ENCODE measurements at regions not wholly inside any gene's neighbourhood (a gene's known extent, or its start where the extent isn't known, plus 50 kb on each side); places are given as distances from the start of the nearest gene placed in this dataset.

GRCh38 chr4:31557437-31557836, 837.3 kb downstream of the PCDH7 start:
- no peak overlapping the region for H3K4me3 ChIP-seq
- TF ChIP-seq POLR2A (IDR thresholded peaks at IDR 0.05) (no peak), CTCF (IDR thresholded peaks at IDR 0.05) (no peak), POLR2AphosphoS5 (IDR thresholded peaks at IDR 0.05) (no peak)
- intact Hi-C loops (cut with DNase I) = no loop called here
- 95% methylated on average over 2 of the region's 2 CpGs for WGBS
- H3K27me3 ChIP-seq (replicated peaks; ENCODE audit: insufficient read depth) = no peaks in the 10 kb centered on the region
- no peaks in the 10 kb centered on the region for H3K9me3 ChIP-seq
- no peak overlapping the region for H3K27ac ChIP-seq
- DNase-seq (ENCODE audit: low spot score) = no peak
- no peaks in the 10 kb centered on the region for H3K4me1 ChIP-seq (replicated peaks)
- no peaks in the 10 kb centered on the region for H3K36me3 ChIP-seq

GRCh38 chr4:31573554-31573953, 853.4 kb downstream of the PCDH7 start:
- DNase-seq (ENCODE audit: low spot score) = no peak
- WGBS = 81% methylated on average over 5 of the region's 5 CpGs

GRCh38 chr4:31575504-31575903, 855.3 kb downstream of the PCDH7 start:
- no peaks in the 10 kb centered on the region for H3K36me3 ChIP-seq
- no peak overlapping the region for H3K27ac ChIP-seq
- no peaks in the 10 kb centered on the region for H3K27me3 ChIP-seq (replicated peaks; ENCODE audit: insufficient read depth)
- H3K9me3 ChIP-seq = no peaks in the 10 kb centered on the region
- 59% methylated on average over 2 of the region's 2 CpGs for WGBS
- H3K4me1 ChIP-seq (replicated peaks) = no peaks in the 10 kb centered on the region
- H3K4me3 ChIP-seq = no peak overlapping the region
- intact Hi-C loops (cut with DNase I) = no loop called here
- DNase-seq (ENCODE audit: low spot score) = no peak
- TF ChIP-seq POLR2AphosphoS5 (IDR thresholded peaks at IDR 0.05) = no peak
- TF ChIP-seq POLR2A (IDR thresholded peaks at IDR 0.05) = no peak
- no peak for TF ChIP-seq CTCF (IDR thresholded peaks at IDR 0.05)

More at GRCh38 chr4:31573554-31573953, 853.4 kb downstream of the PCDH7 start:
- intact Hi-C loops (cut with DNase I) = no loop called here
- no peak overlapping the region for H3K4me3 ChIP-seq
- H3K4me1 ChIP-seq (replicated peaks) = no peaks in the 10 kb centered on the region
- no peak overlapping the region for H3K27ac ChIP-seq
- no peaks in the 10 kb centered on the region for H3K36me3 ChIP-seq
- no peaks in the 10 kb centered on the region for H3K27me3 ChIP-seq (replicated peaks; ENCODE audit: insufficient read depth)
- TF ChIP-seq POLR2A (IDR thresholded peaks at IDR 0.05) = no peak
- TF ChIP-seq POLR2AphosphoS5 (IDR thresholded peaks at IDR 0.05) = no peak
- TF ChIP-seq CTCF (IDR thresholded peaks at IDR 0.05) = no peak
- H3K9me3 ChIP-seq = no peaks in the 10 kb centered on the region

- H3K4me3 ChIP-seq = no peak overlapping the region
- H3K27ac ChIP-seq = no peak overlapping the region
- H3K9me3 ChIP-seq = no peaks in the 10 kb centered on the region
- DNase-seq (ENCODE audit: low spot score) = no peak
- WGBS = 93% methylated on average over 1 of the region's 1 CpG
- TF ChIP-seq POLR2AphosphoS5 (IDR thresholded peaks at IDR 0.05) = no peak
- no peak for TF ChIP-seq CTCF (IDR thresholded peaks at IDR 0.05)
- TF ChIP-seq POLR2A (IDR thresholded peaks at IDR 0.05) = no peak
- no peaks in the 10 kb centered on the region for H3K36me3 ChIP-seq
- H3K4me1 ChIP-seq (replicated peaks) = no peaks in the 10 kb centered on the region
- H3K27me3 ChIP-seq (replicated peaks; ENCODE audit: insufficient read depth) = no peaks in the 10 kb centered on the region
- intact Hi-C loops (cut with DNase I) = no loop called here
These were observed 860.7 kb downstream of the PCDH7 start for GRCh38 chr4:31580843-31581242.

- WGBS = 84% methylated on average over 2 of the region's 2 CpGs
- H3K27ac ChIP-seq = no peak overlapping the region
- DNase-seq (ENCODE audit: low spot score) = no peak
- intact Hi-C loops (cut with DNase I) = no loop called here
- no peaks in the 10 kb centered on the region for H3K4me1 ChIP-seq (replicated peaks)
- no peaks in the 10 kb centered on the region for H3K9me3 ChIP-seq
- no peak overlapping the region for H3K4me3 ChIP-seq
- TF ChIP-seq POLR2A (IDR thresholded peaks at IDR 0.05) = no peak
- TF ChIP-seq POLR2AphosphoS5 (IDR thresholded peaks at IDR 0.05) = no peak
- TF ChIP-seq CTCF (IDR thresholded peaks at IDR 0.05) = no peak
- H3K36me3 ChIP-seq = no peaks in the 10 kb centered on the region
- H3K27me3 ChIP-seq (replicated peaks; ENCODE audit: insufficient read depth) = no peaks in the 10 kb centered on the region
These were observed 865.3 kb downstream of the PCDH7 start for GRCh38 chr4:31585503-31585902.
